ENCODE measurements at regions not wholly inside any gene's neighbourhood (a gene's known extent, or its start where the extent isn't known, plus 50 kb on each side); places are given as distances from the start of the nearest gene placed in this dataset.

GRCh38 chr15:62348623-62349022 is 183.5 kb upstream of the C2CD4B start:
- no peak overlapping the region for H3K4me3 ChIP-seq (ENCODE audit: low read depth, low read length)
- ChIA-PET POLR2A (no interaction called here), CTCF (interaction anchor here (1.5 kb wide), 1 partner anchor 41 kb away, joined by 5 read pairs; no protein-coding TSS in a partner anchor)
- TF ChIP-seq CTCF (IDR thresholded peaks at IDR 0.05; ENCODE audit: insufficient read depth, low read depth, low read length), result no peak
- DNase-seq (ENCODE audit: low read depth), result no peak
- no peaks in the 10 kb centered on the region for H3K36me3 ChIP-seq (ENCODE audit: control insufficient read depth, insufficient read depth, low read length)
- H3K27me3 ChIP-seq (ENCODE audit: control insufficient read depth, insufficient read depth, low read length), result peaks cover 3% of the 10 kb centered on the region; the same call in 1 of the 2 replicates

GRCh38 chr15:62352817-62353216 is 187.7 kb upstream of the C2CD4B start:
- ChIA-PET CTCF (no interaction called here), POLR2A (no interaction called here)
- no peak overlapping the region for H3K4me3 ChIP-seq (ENCODE audit: low read depth, low read length)
- TF ChIP-seq CTCF (IDR thresholded peaks at IDR 0.05; ENCODE audit: insufficient read depth, low read depth, low read length), result no peak
- no peaks in the 10 kb centered on the region for H3K36me3 ChIP-seq (ENCODE audit: control insufficient read depth, insufficient read depth, low read length)
- DNase-seq (ENCODE audit: low read depth), result no peak
- H3K27me3 ChIP-seq (ENCODE audit: control insufficient read depth, insufficient read depth, low read length), result peaks cover 4% of the 10 kb centered on the region; the same call in 1 of the 2 replicates

DNA sequence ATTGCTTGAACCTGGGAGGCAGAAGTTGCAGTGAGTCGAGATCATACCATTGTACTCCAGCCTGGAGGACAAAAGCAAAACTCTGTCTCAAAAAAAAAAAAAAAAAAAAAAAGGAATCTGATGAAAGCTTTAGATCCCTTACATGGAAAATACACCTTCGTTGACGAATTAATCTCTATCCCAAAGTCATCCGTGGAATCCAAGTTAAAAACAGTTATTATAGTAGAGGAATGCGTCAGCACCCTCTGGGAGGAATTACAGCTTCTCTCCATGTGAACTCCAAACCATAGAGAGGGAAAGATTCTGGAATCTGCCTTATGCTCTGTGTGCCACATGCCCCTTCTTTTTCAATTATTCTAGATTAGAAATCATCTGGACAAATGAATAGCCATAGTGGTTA is 192.3 kb upstream of the C2CD4B start:
- peaks cover 3% of the 10 kb centered on the region for H3K27me3 ChIP-seq (ENCODE audit: control insufficient read depth, insufficient read depth, low read length)
- CTCF ChIA-PET, result interaction anchor here (1.1 kb wide), 1 partner anchor 297 kb away, joined by 3 read pairs; the partner anchor contains the start of gene VPS13C
- no peaks in the 10 kb centered on the region for H3K36me3 ChIP-seq (ENCODE audit: control insufficient read depth, insufficient read depth, low read length)
- no peak for DNase-seq (ENCODE audit: low read depth)
- TF ChIP-seq CTCF (IDR thresholded peaks at IDR 0.05; ENCODE audit: insufficient read depth, low read depth, low read length), result no peak
- no peak overlapping the region for H3K4me3 ChIP-seq (ENCODE audit: low read depth, low read length)
- POLR2A ChIA-PET, result no interaction called here

GRCh38 chr15:62359416-62359815 is 194.3 kb upstream of the C2CD4B start:
- DNase-seq (ENCODE audit: low read depth), result no peak
- TF ChIP-seq CTCF (IDR thresholded peaks at IDR 0.05; ENCODE audit: insufficient read depth, low read depth, low read length), result no peak
- Histone ChIP-seq H3K27me3 (ENCODE audit: control insufficient read depth, insufficient read depth, low read length) (peaks cover 1% of the 10 kb centered on the region), H3K4me3 (ENCODE audit: low read depth, low read length) (no peak overlapping the region), H3K36me3 (ENCODE audit: control insufficient read depth, insufficient read depth, low read length) (no peaks in the 10 kb centered on the region)
- ChIA-PET POLR2A (interaction anchor here (0.7 kb wide), 1 partner anchor 31 kb away, joined by 3 read pairs; no protein-coding TSS in a partner anchor), CTCF (interaction anchor here (1.3 kb wide), 1 partner anchor 8 kb away, joined by 3 read pairs; no protein-coding TSS in a partner anchor)

- ChIA-PET POLR2A (no interaction called here), CTCF (interaction anchor here (0.8 to 1.3 kb wide), 2 partner anchors 9 to 447 kb away, joined by 3 read pairs; no protein-coding TSS in a partner anchor)
- Histone ChIP-seq H3K4me3 (ENCODE audit: low read depth, low read length) (no peak overlapping the region), H3K36me3 (ENCODE audit: control insufficient read depth, insufficient read depth, low read length) (no peaks in the 10 kb centered on the region), H3K27me3 (ENCODE audit: control insufficient read depth, insufficient read depth, low read length) (no peaks in the 10 kb centered on the region; the same call in 1 of the 2 replicates)
- no peak for TF ChIP-seq CTCF (IDR thresholded peaks at IDR 0.05; ENCODE audit: insufficient read depth, low read depth, low read length)
- no peak for DNase-seq (ENCODE audit: low read depth)
Measured at GRCh38 chr15:62360332-62361097, 195.4 kb upstream of the C2CD4B start.
